Neural cell (in vitro differentiated cells): ENCODE measurements at regions not wholly inside any gene's neighbourhood (a gene's known extent, or its start where the extent isn't known, plus 50 kb on each side); places are given as distances from the start of the nearest gene placed in this dataset.

Source experiments
- H2AFZ ChIP-seq: fragments of 200-600, 300-800 bp; sonication (generic), shearing (Covaris generic); 2 replicates; pipeline ENCODE4 v1.6.0; 2014; ENCODE audit warnings: low read depth, mild to moderate bottlenecking, antibody characterized with exemption, low read length, moderate library complexity
- H3F3A ChIP-seq: fragments of 200-600 bp; shearing (Covaris generic); 2 replicates; pipeline ENCODE4 v1.6.1; 2016; ENCODE audit warnings: mild to moderate bottlenecking, moderate library complexity, mixed read lengths, antibody characterized with exemption, low read length; ENCODE audit not compliant: insufficient read depth, poor library complexity, severe bottlenecking
- H3K27ac ChIP-seq: fragments of 200-600, 300-800 bp; sonication (generic), shearing (Covaris generic); 2 replicates; pipeline ENCODE4 v1.5.1; 2014; ENCODE audit warnings: mild to moderate bottlenecking, low read length, moderate library complexity
- H3K27me3 ChIP-seq: fragments of 300-800, 200-600 bp; sonication (generic), shearing (Covaris generic); 2 replicates; pipeline ENCODE4 v1.6.0; 2014; ENCODE audit warnings: mild to moderate bottlenecking, low read depth, low read length, moderate library complexity; ENCODE audit not compliant: insufficient read depth
- H3K36me3 ChIP-seq: fragments of 300-800, 200-600 bp; sonication (generic), shearing (Covaris generic); 2 replicates; pipeline ENCODE4 v1.5.1; 2014; ENCODE audit warnings: mild to moderate bottlenecking, antibody characterized with exemption, low read length, moderate library complexity; ENCODE audit not compliant: insufficient read depth
- H3K4me2 ChIP-seq: fragments of 300-800, 200-600 bp; sonication (generic), shearing (Covaris generic); 2 replicates; pipeline ENCODE4 v1.6.0; 2014; ENCODE audit warnings: mild to moderate bottlenecking, low read length
- H3K4me3 ChIP-seq: fragments of 300-800, 200-600 bp; sonication (generic), shearing (Covaris generic); 2 replicates; pipeline ENCODE4 v1.5.1; 2014; ENCODE audit warnings: mild to moderate bottlenecking, low read length, moderate library complexity
- H3K79me2 ChIP-seq: fragments of 200-600 bp; shearing (Covaris generic); replicated peaks from 2 replicates; pipeline ENCODE4 v1.6.0; 2014; ENCODE audit warnings: mild to moderate bottlenecking, low read length, moderate library complexity; ENCODE audit not compliant: insufficient read depth
- H3K9ac ChIP-seq: fragments of 300-800, 200-600 bp; sonication (generic), shearing (Covaris generic); 2 replicates; pipeline ENCODE4 v1.6.1; 2016; ENCODE audit warnings: mild to moderate bottlenecking, low read length, mixed read lengths
- H3K9me2 ChIP-seq: fragments of 200-600 bp; shearing (Covaris generic); 2 replicates; pipeline ENCODE4 v1.6.1; 2016; ENCODE audit warnings: mild to moderate bottlenecking, low read length, mixed read lengths; ENCODE audit not compliant: insufficient read depth
- H3K9me3 ChIP-seq: fragments of 200-600, 300-800 bp; sonication (generic), shearing (Covaris generic); 2 replicates; pipeline ENCODE4 v1.6.1; 2016; ENCODE audit warnings: mild to moderate bottlenecking, mixed run types, low read length, moderate library complexity, mixed read lengths
- H4K20me1 ChIP-seq: fragments of 200-600 bp; shearing (Covaris generic); 2 replicates; pipeline ENCODE4 v1.6.1; 2016; ENCODE audit warnings: mild to moderate bottlenecking, mixed run types; ENCODE audit not compliant: insufficient read depth
- EP300 ChIP-seq: fragments of 450-650 bp; conservative IDR thresholded peaks from 2 replicates; pipeline ENCODE4 v1.6.1; 2014; ENCODE audit warnings: antibody characterized with exemption, mild to moderate bottlenecking, moderate library complexity; ENCODE audit not compliant: poor library complexity, severe bottlenecking
- EZH2 ChIP-seq: fragments of 200-600, 300-800 bp; shearing (Covaris generic), sonication (generic); IDR thresholded peaks from 2 replicates; pipeline ENCODE4 v1.6.1; 2014; ENCODE audit warnings: antibody characterized with exemption, low read length, borderline replicate concordance, mild to moderate bottlenecking; ENCODE audit not compliant: insufficient read depth, poor library complexity, severe bottlenecking
- MXI1 ChIP-seq: fragments of 450-650 bp; conservative IDR thresholded peaks from 2 replicates; pipeline ENCODE4 v1.6.1; 2014; ENCODE audit warnings: antibody characterized with exemption, mild to moderate bottlenecking; ENCODE audit not compliant: poor library complexity, severe bottlenecking
- POLR2AphosphoS5 ChIP-seq: IDR thresholded peaks from 2 replicates; pipeline ENCODE4 v1.6.1; 2012
- RAD21 ChIP-seq: fragments of 450-650 bp; conservative IDR thresholded peaks from 2 replicates; pipeline ENCODE4 v1.6.1; 2014; ENCODE audit warnings: antibody characterized with exemption, mild to moderate bottlenecking, moderate library complexity
- SMC3 ChIP-seq: fragments of 450-650 bp; conservative IDR thresholded peaks from 2 replicates; pipeline ENCODE4 v1.6.1; 2014; ENCODE audit warnings: antibody characterized with exemption, mild to moderate bottlenecking, moderate library complexity; ENCODE audit not compliant: poor library complexity
- TAF1 ChIP-seq: IDR thresholded peaks from 2 replicates; pipeline ENCODE4 v1.6.1; 2012; ENCODE audit warnings: low read depth
- TF ChIP-seq, protein P1 (sequence below): fragments of 450-650 bp; IDR thresholded peaks from 2 replicates; pipeline ENCODE4 v1.5.1; 2014; ENCODE audit warnings: antibody characterized with exemption, mild to moderate bottlenecking, moderate library complexity; ENCODE audit not compliant: poor library complexity, severe bottlenecking
- TF ChIP-seq, protein P2 (sequence below): IDR thresholded peaks from 2 replicates; pipeline ENCODE4 v1.6.1; 2012; ENCODE audit warnings: borderline replicate concordance

DNA sequence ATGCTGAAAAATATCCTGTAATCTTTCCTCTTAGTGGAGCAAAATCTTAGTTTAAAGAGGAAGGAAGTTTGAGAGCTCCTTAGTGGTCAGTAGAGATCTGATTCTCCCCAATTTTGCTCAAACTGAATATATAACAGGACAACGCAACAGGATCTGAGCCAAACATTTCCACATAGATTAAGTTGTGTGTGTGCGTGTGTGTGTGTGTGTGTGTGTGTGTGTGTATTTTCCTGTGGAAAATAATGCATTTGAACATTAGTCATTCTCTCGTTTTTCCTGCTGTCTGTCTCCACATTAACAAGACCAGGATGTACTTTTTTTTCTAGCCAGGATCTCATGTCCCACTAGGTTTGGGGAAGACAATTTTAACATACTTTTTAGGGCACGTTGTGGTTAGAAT is 312.1 kb upstream of the CDH18 start:
- Histone ChIP-seq H4K20me1 (no peaks in the 10 kb centered on the region), H3F3A (no peaks in the 10 kb centered on the region), H3K4me3 (no peak overlapping the region), H3K27ac (no peak overlapping the region), H3K4me2 (no peak overlapping the region), H2AFZ (no peak overlapping the region), H3K36me3 (no peaks in the 10 kb centered on the region), H3K9me3 (no peaks in the 10 kb centered on the region), H3K27me3 (no peaks in the 10 kb centered on the region), H3K79me2 (no peaks in the 10 kb centered on the region), H3K9me2 (no peaks in the 10 kb centered on the region), H3K9ac (no peak overlapping the region)
- TF ChIP-seq EZH2: no peak
- TF ChIP-seq TAF1: no peak
- TF ChIP-seq MXI1: no peak
- TF ChIP-seq SMC3: no peak
- TF ChIP-seq, protein P1, sequence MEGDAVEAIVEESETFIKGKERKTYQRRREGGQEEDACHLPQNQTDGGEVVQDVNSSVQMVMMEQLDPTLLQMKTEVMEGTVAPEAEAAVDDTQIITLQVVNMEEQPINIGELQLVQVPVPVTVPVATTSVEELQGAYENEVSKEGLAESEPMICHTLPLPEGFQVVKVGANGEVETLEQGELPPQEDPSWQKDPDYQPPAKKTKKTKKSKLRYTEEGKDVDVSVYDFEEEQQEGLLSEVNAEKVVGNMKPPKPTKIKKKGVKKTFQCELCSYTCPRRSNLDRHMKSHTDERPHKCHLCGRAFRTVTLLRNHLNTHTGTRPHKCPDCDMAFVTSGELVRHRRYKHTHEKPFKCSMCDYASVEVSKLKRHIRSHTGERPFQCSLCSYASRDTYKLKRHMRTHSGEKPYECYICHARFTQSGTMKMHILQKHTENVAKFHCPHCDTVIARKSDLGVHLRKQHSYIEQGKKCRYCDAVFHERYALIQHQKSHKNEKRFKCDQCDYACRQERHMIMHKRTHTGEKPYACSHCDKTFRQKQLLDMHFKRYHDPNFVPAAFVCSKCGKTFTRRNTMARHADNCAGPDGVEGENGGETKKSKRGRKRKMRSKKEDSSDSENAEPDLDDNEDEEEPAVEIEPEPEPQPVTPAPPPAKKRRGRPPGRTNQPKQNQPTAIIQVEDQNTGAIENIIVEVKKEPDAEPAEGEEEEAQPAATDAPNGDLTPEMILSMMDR: no peak
- no peak for TF ChIP-seq EP300
- TF ChIP-seq, protein P2, sequence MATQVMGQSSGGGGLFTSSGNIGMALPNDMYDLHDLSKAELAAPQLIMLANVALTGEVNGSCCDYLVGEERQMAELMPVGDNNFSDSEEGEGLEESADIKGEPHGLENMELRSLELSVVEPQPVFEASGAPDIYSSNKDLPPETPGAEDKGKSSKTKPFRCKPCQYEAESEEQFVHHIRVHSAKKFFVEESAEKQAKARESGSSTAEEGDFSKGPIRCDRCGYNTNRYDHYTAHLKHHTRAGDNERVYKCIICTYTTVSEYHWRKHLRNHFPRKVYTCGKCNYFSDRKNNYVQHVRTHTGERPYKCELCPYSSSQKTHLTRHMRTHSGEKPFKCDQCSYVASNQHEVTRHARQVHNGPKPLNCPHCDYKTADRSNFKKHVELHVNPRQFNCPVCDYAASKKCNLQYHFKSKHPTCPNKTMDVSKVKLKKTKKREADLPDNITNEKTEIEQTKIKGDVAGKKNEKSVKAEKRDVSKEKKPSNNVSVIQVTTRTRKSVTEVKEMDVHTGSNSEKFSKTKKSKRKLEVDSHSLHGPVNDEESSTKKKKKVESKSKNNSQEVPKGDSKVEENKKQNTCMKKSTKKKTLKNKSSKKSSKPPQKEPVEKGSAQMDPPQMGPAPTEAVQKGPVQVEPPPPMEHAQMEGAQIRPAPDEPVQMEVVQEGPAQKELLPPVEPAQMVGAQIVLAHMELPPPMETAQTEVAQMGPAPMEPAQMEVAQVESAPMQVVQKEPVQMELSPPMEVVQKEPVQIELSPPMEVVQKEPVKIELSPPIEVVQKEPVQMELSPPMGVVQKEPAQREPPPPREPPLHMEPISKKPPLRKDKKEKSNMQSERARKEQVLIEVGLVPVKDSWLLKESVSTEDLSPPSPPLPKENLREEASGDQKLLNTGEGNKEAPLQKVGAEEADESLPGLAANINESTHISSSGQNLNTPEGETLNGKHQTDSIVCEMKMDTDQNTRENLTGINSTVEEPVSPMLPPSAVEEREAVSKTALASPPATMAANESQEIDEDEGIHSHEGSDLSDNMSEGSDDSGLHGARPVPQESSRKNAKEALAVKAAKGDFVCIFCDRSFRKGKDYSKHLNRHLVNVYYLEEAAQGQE: no peak
- no peak for TF ChIP-seq RAD21
- TF ChIP-seq POLR2AphosphoS5: no peak

DNA sequence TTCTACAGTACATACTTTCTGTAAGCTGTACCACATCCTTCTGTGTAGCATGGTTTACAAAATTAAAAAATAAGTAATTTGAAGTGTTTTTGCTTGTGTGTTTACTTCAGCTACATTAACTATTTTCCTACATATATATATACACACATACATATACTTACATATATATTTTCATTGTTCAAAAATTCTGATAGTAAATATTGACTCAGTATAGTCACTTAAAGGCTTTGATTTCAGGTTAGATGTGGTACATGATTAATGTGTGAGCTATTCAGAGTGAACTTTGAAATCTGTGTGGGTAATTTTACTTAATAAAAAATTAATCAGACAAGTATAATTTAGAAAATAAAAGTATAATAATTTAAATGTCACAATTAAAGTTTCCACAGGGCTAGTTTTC is 306.7 kb upstream of the CDH18 start:
- Histone ChIP-seq H4K20me1 (no peaks in the 10 kb centered on the region), H3K9me3 (no peaks in the 10 kb centered on the region), H3K9me2 (no peaks in the 10 kb centered on the region), H3K79me2 (no peaks in the 10 kb centered on the region), H3K36me3 (no peaks in the 10 kb centered on the region), H3K27me3 (no peaks in the 10 kb centered on the region), H3K9ac (no peak overlapping the region), H3F3A (no peaks in the 10 kb centered on the region), H3K27ac (no peak overlapping the region), H3K4me3 (no peak overlapping the region), H3K4me2 (no peak overlapping the region), H2AFZ (no peak overlapping the region)
- TF ChIP-seq RAD21 (no peak), SMC3 (no peak), EP300 (no peak), MXI1 (no peak), EZH2 (no peak), POLR2AphosphoS5 (no peak), TAF1 (no peak)
- TF ChIP-seq, protein P2: no peak
- TF ChIP-seq, protein P1: no peak
